RWPE1 (cell line): ENCODE measurements at regions not wholly inside any gene's neighbourhood (a gene's known extent, or its start where the extent isn't known, plus 50 kb on each side); places are given as distances from the start of the nearest gene placed in this dataset.

Experiments
- CTCF ChIA-PET: fragments of 350-600 bp; sonication (Branson Sonifier 250); formaldehyde crosslinking; extraction: SDS; loops from one replicate; lab custom pipeline; 2021; lab: Yijun Ruan, JAX
- POLR2A ChIA-PET: fragments of 400-600 bp; formaldehyde crosslinking; extraction: SDS; loops from one replicate; lab custom pipeline; 2020; ENCODE audit warnings: antibody characterized with exemption; ENCODE audit not compliant: low non-redundant PET; lab: Yijun Ruan, JAX
- DNase-seq: peaks from one replicate; pipeline ENCODE4 v3.0.0; 2012; ENCODE audit warnings: low spot score
- H3K27ac ChIP-seq: fragments of 450-650 bp; 2 replicates; pipeline ENCODE4 v1.5.1; 2017
- CTCF ChIP-seq: fragments of 450-650 bp; conservative IDR thresholded peaks from 2 replicates; pipeline ENCODE4 v1.5.1; 2017; ENCODE audit warnings: low read depth, mild to moderate bottlenecking

DNA sequence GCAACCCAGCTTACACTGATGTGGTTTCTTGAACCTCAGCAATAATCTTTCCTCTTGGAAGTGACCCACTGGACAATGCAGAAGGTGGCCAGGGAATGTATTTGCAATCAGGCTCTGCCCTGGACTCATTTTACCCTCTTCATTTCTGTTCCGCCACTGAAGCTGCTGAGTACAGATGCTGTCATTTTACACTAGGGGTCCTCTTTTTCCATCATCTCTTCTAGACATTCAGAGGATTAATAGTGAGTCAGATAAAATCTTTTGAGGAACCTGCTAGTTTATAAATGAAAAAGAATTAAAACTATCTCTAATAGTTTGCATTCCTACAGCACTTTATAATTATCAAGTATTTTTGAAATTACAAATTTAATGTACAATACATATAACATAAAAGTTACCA, 87.9 kb upstream of the PNPT1 start:
- POLR2A ChIA-PET, result no interaction called here
- H3K27ac ChIP-seq, result no peak overlapping the region
- no peak for DNase-seq
- no peak for TF ChIP-seq CTCF
- CTCF ChIA-PET, result interaction anchor here (1.3 kb wide), 1 partner anchor 10 kb away, joined by 3 read pairs; no protein-coding TSS in a partner anchor

- H3K27ac ChIP-seq, result no peak overlapping the region
- POLR2A ChIA-PET, result no interaction called here
- CTCF ChIA-PET, result interaction anchor here (0.6 kb wide), 1 partner anchor 48 kb away, joined by 7 read pairs; no protein-coding TSS in a partner anchor
- no peak for DNase-seq
- TF ChIP-seq CTCF, result no peak
Observed at GRCh38 chr2:55780697-55781096, 87.1 kb upstream of the PNPT1 start.

DNA sequence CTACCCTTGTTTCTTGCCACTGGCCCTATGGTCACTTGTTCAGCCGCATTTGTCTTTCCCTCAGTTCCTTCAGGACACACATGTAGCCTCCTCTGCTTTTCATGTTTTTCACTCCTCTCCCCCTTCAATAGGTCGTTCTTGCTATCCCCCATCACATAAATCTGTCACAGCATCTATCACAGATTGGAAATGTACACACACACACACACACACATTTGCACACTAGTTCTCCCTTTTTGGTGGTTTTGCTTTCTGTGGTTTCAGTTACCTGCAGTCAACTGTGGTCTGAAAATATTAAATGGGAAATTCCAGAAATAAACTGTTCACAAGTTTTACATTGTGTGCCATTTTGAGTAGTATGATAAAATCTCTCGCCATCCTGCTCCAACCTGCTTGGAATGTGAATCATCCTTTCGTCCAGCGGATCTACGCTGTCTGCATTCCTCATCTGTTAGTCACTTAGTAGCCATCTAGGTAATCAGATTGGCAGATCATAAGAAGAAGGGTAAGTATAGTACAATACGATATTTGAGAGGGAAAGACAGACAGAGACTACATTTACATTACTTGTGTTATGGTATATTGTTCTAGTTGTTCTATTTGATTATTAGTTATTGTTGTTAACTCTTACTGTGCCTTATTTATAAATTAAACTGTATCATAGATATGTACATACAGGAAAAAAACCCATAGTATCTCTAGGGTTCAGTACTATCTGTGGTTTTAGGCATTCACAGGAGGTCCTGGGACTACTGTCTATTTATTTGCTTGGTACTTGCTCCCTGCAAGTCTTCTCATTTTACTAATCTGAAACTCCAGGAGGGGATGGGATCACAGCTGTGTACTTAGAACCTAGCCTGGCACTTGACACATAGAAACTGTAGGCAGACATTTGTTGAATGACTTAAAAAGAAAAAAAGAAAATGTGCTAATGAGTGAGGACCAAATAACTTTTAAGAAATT, 86.1 kb upstream of the PNPT1 start:
- TF ChIP-seq CTCF, result no peak
- peak; percentile 87 for DNase-seq
- H3K27ac ChIP-seq, result peak overlapping the region; percentile 17; the same call in 1 of the 2 replicates
- POLR2A ChIA-PET, result no interaction called here
- CTCF ChIA-PET, result no interaction called here

- CTCF ChIA-PET, result interaction anchor here (0.6 kb wide), 1 partner anchor 24 kb away, joined by 3 read pairs; no protein-coding TSS in a partner anchor
- POLR2A ChIA-PET, result no interaction called here
- no peak overlapping the region for H3K27ac ChIP-seq
- TF ChIP-seq CTCF, result no peak
- DNase-seq, result no peak
Observed at GRCh38 chr2:55776966-55777365, 83.3 kb upstream of the PNPT1 start.

- H3K27ac ChIP-seq, result no peak overlapping the region
- ChIA-PET POLR2A (no interaction called here), CTCF (interaction anchor here (0.6 kb wide), 2 partner anchors 23 to 58 kb away, joined by 3 to 4 read pairs; no protein-coding TSS in a partner anchor)
Observed at GRCh38 chr2:55776479-55776878, 82.8 kb upstream of the PNPT1 start.

More at GRCh38 chr2:55776479-55776878, 82.8 kb upstream of the PNPT1 start:
- peak; percentile 8 for DNase-seq
- no peak for TF ChIP-seq CTCF
